KOPT-K1 (cell line): ENCODE measurements at regions not wholly inside any gene's neighbourhood (a gene's known extent, or its start where the extent isn't known, plus 50 kb on each side); places are given as distances from the start of the nearest gene placed in this dataset.

Experiments used
- H3K27ac ChIP-seq: fragments of 200-600 bp; sonication (generic); 2 replicates; pipeline ENCODE4 v1.5.1; 2016; ENCODE audit warnings: antibody characterized with exemption, mild to moderate bottlenecking, low read depth, low read length; ENCODE audit not compliant: poor library complexity, severe bottlenecking
- H3K36me3 ChIP-seq: fragments of 200-600 bp; sonication (generic); 2 replicates; pipeline ENCODE4 v1.5.1; 2017; ENCODE audit warnings: antibody characterized with exemption, mild to moderate bottlenecking, low read length, moderate library complexity; ENCODE audit not compliant: insufficient read depth
- H3K9me3 ChIP-seq: fragments of 200-600 bp; sonication (generic); 2 replicates; pipeline ENCODE4 v1.5.1; 2017; ENCODE audit warnings: antibody characterized with exemption, low read length, mild to moderate bottlenecking; ENCODE audit not compliant: insufficient read depth, poor library complexity, severe bottlenecking

DNA sequence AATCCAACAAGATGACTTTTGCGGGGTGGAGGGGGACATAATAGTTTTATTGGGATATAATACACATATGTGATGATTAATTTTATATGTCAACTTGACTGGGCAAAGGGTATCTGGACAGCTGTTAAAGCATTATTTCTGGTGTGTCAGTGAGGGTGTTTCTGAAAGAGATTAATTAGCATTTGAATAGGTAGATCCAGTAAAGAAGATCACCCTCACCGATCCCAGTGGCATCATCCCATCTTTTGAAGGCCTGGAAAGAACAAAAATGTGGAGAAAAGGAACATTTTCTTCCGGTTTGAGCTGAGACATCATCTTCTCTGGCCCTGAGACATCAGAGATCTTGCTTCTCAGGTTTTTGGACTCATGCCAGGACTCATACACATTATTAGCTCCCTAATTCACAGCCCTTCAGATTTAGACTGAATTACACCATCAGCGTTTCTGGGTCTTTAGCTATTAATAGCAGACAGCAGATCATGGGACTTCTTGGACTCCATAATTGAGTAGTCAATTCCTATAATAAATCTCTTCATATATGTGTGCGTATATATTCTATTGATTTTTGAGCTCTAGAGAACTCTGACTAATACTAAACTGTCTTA, 283.6 kb downstream of the PCNX1 start:
- Histone ChIP-seq H3K36me3 (no peaks in the 10 kb centered on the region), H3K27ac (no peak overlapping the region), H3K9me3 (no peaks in the 10 kb centered on the region)

DNA sequence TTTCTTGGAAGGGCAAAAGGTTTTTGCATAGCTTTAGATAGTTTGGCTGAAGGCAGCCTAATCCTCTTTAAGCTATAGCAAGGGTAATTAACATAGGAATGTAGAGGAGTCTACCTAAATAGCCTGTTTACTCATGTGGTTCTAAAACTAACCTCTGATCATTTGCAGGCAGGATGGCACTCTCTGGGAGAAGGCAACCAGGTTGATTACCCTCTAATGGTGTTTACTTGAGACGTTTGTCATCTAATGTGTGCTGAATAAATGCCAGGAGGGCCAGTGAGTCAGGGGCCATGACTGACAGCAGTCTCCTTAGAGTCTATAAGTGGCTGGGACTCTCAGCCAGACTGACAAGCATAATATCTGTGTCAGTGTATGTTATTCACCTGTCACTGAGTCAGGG, 286.4 kb downstream of the PCNX1 start:
- H3K9me3 ChIP-seq = no peaks in the 10 kb centered on the region
- H3K36me3 ChIP-seq = no peaks in the 10 kb centered on the region
- H3K27ac ChIP-seq = no peak overlapping the region

DNA sequence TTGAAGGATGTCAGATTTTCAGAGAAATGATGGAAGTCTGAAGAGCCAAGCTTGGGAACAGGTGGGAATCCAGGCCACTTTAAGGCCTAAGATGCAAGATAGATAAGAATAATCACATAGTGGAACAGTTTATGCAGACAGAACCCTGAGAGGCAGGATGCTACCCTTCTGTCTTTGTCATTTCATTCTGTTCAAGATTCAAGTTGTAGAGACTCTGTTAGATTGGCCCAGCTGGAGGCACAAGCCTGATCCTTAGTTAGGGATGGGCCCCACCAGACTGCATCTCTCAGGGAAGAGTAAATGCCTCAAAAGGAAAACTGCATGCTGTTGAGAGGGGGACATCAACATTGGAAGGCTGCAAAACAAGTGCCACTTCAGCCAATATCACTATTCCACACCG, 287.0 kb downstream of the PCNX1 start:
- Histone ChIP-seq H3K27ac (no peak overlapping the region), H3K9me3 (no peaks in the 10 kb centered on the region), H3K36me3 (no peaks in the 10 kb centered on the region)

DNA sequence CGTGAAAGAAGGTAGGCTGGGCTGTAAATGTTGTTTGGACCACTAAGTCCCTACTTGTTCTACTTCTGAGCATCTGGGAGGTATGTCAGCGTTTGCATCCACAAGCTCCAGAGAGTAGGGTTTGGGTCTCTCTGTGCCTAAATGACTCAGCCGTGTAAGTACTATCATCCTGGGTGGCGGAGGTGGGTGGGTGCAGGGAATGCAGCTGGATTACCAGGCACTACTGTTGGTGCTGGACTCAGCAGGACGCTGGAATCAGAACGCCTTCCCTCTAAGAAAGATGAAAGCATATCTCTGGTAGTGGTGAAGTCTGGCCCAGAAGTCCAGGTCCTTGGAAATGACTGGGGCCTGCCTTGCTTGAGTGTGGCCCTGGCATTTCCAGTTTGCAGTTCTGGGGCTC, 289.7 kb downstream of the PCNX1 start:
- H3K36me3 ChIP-seq = no peaks in the 10 kb centered on the region
- no peak overlapping the region for H3K27ac ChIP-seq
- H3K9me3 ChIP-seq = no peaks in the 10 kb centered on the region

DNA sequence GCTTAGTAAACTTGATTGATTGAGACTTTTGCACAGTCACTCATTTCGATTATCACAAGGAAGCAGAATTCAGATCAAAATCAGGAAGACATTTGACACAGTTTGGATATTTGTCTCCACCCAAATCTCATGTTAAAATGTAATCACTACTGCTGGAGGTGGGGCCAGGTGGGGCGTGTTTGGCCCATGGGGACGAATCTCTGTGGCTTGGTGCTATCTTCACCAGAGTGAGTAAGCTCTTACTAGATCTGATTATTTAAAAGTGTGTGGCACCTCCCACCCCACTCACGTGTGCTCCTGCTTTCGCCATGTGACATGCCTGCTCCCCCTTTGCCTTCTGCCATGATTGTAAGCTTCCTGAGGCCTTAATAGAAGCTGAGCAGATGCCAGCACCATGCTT, 291.4 kb downstream of the PCNX1 start:
- Histone ChIP-seq H3K27ac (no peak overlapping the region), H3K9me3 (no peaks in the 10 kb centered on the region), H3K36me3 (no peaks in the 10 kb centered on the region)

DNA sequence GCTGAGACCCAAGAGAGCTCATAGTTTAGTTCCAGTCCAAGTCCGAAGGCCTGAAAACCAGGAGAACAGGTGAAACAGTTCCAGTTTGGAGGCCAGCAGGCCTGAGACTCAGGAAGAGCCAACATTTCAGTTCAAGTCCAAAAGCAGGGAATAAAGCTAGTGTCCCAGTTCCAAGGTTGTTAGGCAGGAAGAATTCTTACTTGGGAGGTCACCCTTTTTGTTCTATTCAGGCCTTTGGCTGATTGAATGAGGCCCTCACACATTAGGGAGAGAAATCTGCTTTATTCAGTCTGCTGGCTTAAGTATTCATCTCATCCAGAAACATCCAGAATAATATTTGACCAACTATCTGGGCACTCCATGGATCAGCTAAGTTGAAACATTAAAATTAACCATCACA, 294.6 kb downstream of the PCNX1 start:
- no peaks in the 10 kb centered on the region for H3K9me3 ChIP-seq
- no peak overlapping the region for H3K27ac ChIP-seq
- no peaks in the 10 kb centered on the region for H3K36me3 ChIP-seq

DNA sequence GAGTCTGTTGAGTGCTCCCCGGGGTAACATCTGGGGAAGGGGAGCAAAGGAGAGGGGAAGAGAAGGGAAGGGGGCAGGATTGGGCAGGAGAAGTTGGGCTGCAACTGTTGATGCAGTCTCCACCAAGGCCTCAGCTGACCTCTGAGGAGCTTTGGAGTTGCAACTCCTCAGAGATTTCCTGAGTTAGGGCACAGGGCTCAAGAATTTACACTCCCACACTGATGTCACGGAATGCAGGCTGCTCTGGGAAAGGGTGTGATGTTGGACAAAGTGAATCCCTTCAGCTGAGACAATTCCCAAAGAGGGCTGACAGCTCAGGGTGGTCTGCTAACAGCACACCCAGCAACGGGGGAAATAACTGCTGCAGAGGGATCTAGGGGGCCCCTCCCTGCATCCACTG, 295.6 kb downstream of the PCNX1 start:
- Histone ChIP-seq H3K9me3 (no peaks in the 10 kb centered on the region), H3K36me3 (no peaks in the 10 kb centered on the region), H3K27ac (no peak overlapping the region)

DNA sequence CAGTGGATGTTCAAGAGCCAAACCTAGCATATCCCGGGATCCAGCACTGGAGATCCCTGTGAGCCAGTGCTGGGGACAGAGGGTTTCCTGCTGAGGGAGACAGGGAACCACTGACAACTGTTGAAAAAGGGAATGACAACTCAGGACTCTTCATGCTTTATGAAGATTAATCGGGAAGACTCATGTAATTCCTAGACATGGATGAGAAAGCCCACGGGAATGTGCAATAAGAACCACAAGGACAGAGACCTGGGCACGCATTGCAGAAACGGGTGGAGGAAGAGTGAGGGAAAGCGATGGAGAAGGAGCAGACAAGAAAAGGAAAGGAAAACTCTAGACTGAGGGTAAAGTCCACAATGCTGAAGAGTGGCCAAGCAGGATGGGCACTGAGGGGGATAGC, 296.0 kb downstream of the PCNX1 start:
- no peak overlapping the region for H3K27ac ChIP-seq
- H3K9me3 ChIP-seq = no peaks in the 10 kb centered on the region
- no peaks in the 10 kb centered on the region for H3K36me3 ChIP-seq

DNA sequence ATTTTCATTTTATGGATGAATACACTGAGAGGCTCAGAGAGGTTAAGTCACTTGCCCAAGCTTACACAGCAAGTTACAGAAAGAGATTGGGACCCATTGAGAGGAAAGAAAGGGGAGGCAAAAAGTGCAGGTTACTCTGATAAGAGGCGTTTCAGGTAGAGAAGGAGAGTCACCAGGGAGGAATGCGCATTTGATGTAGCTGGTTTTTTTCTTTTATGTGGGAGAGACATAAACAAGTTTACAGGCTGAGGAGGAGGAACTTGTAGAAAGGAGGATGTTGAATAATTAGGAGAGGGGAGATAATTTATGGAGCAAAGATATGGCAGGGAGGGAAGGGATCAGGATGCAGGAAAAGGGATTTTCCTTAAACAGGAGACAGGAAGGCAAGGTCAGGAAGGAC, 297.0 kb downstream of the PCNX1 start:
- Histone ChIP-seq H3K36me3 (no peaks in the 10 kb centered on the region), H3K27ac (no peak overlapping the region), H3K9me3 (no peaks in the 10 kb centered on the region)

DNA sequence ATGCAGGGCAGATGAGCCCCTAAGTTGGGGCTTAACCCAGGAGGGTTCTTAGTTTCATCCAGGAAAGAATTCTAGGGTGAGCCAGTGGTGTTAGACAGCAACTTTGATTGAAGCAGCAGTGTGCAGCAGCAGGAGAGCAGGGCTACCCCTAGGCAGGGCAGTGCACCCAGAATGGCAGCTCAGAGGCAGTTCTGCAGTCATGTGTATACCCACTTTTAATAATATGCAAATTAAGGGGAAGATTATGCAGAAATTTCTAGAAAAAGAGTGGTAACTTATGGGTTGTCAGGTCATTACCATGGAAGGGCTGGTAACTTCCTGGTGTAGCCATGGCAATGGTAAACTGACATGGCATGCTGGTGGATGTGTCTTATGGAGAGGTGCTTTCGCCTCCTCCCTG, 297.5 kb downstream of the PCNX1 start:
- no peaks in the 10 kb centered on the region for H3K36me3 ChIP-seq
- H3K9me3 ChIP-seq = no peaks in the 10 kb centered on the region
- H3K27ac ChIP-seq = no peak overlapping the region

DNA sequence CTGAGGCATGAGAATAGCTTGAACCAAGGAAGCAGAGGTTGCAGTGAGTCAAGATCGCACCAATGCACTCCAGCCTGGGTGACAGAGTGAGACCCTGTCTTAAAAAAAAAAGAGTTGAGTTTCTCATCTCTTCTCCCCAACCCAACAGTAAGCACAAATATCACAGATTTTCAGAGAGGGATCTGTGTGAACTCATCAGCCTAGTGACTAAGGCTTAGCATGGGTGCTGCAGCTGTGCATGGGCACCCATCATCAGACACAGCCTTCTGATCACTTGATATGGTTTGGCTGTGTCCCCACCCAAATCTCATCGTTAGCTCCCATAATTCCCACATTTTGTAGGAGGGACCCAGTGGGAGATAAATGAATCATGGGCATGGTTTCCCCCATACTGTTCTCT, 298.9 kb downstream of the PCNX1 start:
- H3K27ac ChIP-seq = no peak overlapping the region
- no peaks in the 10 kb centered on the region for H3K36me3 ChIP-seq
- H3K9me3 ChIP-seq = no peaks in the 10 kb centered on the region

DNA sequence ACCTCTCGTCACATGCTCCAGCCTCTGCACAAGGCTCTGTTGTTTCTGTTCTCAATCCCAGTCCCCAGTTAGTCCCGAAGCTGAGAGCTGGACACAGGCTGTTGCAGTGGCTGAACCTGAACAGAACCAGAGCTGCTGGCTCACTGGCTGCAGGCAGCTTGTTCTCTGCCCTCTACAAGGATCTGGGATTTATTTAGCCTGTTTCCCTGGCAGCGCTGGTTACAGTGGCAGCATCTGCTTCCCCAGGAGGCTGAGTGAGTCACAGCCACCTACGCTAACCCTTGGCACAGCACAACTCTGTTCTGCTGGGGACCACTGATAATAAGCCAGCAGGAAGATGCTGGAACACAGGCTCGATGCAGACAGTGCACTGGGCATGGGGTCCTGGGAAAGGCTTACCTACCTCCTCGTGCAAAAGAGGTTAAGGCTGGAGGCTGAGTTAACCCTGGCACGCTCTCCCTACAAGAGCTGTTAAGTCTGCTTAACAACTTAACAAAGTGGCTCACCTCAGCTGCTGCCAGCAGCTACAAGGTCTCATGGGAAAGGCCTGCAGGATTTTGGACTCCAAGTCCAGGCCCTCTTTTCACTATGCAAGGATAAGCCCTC, 299.6 kb downstream of the PCNX1 start:
- Histone ChIP-seq H3K9me3 (no peaks in the 10 kb centered on the region), H3K36me3 (no peaks in the 10 kb centered on the region), H3K27ac (no peak overlapping the region)

DNA sequence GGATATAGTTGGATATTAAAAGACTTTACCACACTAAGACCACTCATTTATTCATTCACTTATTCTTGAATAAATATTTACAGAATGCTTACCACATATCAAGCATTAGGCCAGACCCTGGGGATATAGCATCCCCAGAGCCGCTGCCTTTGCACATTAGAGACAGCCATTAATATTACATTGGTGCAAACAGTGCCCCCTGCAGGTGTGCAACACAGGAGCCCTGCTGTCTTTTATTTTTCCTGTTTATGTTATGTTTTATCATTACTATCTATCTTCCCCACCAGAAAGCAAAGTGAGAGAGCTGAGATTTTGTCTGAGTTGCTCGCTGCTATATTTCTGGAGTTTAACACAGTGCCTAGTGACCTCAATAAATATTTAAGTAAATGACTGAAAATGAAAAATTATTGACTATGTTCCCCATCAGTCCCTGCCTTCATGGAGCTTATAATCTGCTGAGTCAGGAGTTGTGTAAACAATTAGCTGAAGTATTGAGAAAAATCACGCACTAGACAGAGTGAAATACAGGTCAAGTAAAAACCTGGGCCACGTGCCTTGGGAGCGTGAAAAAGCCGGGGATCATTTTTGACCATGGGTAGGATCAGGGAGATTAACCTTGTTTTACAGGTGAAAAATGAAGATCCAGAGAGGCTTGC, 301.6 kb downstream of the PCNX1 start:
- H3K27ac ChIP-seq = no peak overlapping the region
- no peaks in the 10 kb centered on the region for H3K9me3 ChIP-seq
- H3K36me3 ChIP-seq = no peaks in the 10 kb centered on the region

DNA sequence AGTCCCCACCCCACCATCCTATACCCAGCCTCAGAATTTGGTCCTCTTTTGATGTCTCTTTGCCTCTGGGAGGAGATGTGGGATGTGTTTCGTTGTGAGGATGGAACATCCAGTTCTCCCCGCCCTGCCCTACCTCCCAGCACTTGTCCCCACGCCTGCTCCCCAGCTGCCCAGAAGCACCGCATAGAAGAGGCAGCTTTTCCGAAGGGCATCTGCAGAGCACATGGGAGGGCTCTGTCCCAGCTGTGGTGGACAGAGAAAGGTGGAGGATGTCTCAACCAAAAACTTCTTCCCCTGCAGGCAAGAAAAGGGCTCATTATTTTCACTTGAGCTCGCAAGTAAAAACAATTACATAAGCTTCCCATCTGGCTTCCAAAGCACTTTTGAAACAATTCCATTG, 302.6 kb downstream of the PCNX1 start:
- H3K27ac ChIP-seq = no peak overlapping the region

DNA sequence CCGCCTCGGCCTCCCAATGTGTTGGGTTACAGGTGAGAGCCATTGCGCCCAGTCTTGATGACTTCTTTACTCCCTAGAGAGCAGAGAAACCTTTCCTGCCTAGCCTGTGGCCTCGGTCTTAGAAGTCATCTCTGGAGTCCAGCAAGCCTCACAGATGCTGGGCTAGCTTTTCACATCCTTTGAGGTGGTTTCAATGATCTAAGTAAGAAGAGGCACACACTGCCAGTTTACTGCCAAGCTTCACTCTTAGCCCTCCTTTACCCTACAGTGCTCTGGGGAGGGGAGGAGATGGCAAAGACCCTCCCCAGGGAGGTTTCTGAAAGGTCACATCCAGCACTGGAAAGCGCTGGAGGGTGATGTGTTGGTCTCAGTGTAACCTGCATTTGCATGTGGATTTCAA, 304.8 kb downstream of the PCNX1 start:
- H3K36me3 ChIP-seq = no peaks in the 10 kb centered on the region
- no peaks in the 10 kb centered on the region for H3K9me3 ChIP-seq
- H3K27ac ChIP-seq = no peak overlapping the region

More for the DNA sequence above, 302.6 kb downstream of the PCNX1 start:
- Histone ChIP-seq H3K9me3 (no peaks in the 10 kb centered on the region), H3K36me3 (no peaks in the 10 kb centered on the region)

DNA sequence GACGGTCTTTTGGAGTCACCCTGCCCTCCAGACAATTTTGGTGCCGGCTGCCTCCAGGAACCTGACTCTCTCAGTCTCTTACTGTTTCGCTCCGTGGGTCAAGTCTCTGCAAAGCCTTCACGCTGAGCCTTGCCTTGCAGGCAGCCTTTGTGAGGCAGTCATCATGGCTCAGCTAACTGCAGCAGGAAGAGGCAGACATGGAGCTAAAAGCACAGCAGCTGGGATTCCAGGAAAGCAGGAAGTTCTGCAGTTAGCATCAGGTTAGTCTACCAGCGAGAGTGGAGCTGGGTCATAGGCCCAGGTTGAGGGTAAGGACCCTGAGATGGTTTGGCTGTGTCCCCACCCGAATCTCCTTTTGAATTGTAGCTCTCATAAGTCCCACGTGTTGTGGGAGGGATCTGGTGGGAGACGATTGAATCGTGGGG, 305.4 kb downstream of the PCNX1 start:
- no peaks in the 10 kb centered on the region for H3K36me3 ChIP-seq
- no peaks in the 10 kb centered on the region for H3K9me3 ChIP-seq
- no peak overlapping the region for H3K27ac ChIP-seq
